LNCaP clone FGC (cell line): ENCODE measurements at regions not wholly inside any gene's neighbourhood (a gene's known extent, or its start where the extent isn't known, plus 50 kb on each side); places are given as distances from the start of the nearest gene placed in this dataset.

Source experiments
- DNase-seq: peaks from one replicate; pipeline ENCODE4 v3.0.0-alpha.2; 2011; ENCODE audit warnings: low read depth
- H3K4me3 ChIP-seq: 2 replicates; pipeline ENCODE4 v1.5.1; 2011; ENCODE audit warnings: mild to moderate bottlenecking, low read depth, low read length, control low read depth
- TF ChIP-seq, protein P1 (sequence below): IDR thresholded peaks from 2 replicates; pipeline ENCODE4 v1.5.1; 2012; ENCODE audit warnings: mild to moderate bottlenecking; ENCODE audit not compliant: control insufficient read depth, insufficient read depth; ENCODE audit errors: extremely low read depth

DNA sequence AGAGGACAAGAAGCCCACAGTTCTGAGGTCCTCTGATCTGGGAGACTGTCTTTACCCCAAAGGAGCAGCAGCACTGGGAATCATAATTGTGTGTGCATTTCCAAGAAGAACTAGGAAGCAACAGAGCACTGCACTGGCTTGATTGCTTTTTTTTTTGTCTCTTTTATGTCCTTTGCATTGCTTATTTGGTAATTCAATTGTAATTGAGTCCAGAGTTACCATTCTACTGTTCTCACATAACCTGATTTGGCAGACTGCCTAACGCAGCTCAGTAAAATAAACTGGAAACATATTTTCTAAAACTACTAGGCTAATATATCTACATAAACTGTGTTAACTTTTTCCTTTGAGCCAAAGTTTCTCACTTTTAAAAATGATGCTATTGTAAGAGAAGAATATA, 190.3 kb upstream of the SLC8A1 start:
- TF ChIP-seq, protein P1, sequence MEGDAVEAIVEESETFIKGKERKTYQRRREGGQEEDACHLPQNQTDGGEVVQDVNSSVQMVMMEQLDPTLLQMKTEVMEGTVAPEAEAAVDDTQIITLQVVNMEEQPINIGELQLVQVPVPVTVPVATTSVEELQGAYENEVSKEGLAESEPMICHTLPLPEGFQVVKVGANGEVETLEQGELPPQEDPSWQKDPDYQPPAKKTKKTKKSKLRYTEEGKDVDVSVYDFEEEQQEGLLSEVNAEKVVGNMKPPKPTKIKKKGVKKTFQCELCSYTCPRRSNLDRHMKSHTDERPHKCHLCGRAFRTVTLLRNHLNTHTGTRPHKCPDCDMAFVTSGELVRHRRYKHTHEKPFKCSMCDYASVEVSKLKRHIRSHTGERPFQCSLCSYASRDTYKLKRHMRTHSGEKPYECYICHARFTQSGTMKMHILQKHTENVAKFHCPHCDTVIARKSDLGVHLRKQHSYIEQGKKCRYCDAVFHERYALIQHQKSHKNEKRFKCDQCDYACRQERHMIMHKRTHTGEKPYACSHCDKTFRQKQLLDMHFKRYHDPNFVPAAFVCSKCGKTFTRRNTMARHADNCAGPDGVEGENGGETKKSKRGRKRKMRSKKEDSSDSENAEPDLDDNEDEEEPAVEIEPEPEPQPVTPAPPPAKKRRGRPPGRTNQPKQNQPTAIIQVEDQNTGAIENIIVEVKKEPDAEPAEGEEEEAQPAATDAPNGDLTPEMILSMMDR = no peak
- DNase-seq = no peak
- no peak overlapping the region for H3K4me3 ChIP-seq

DNA sequence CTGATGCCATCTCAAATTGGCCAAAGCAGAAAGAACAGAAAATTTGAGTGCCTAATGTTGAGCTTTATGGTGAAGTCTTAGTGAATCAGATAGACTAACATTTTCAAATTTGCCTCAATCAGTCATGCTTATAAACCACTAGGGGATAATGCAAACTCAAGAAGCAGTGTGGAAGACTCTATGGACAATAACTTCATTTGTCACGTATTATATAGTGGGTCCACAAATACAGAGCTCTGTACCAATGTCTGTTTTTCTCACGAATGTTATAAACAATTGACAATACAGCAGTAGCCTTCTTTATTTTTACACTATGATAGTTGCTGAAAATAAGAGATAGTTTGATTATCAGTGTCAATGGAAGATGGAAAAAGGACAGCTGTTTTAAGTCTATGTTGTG, 190.8 kb upstream of the SLC8A1 start:
- DNase-seq = no peak
- TF ChIP-seq, protein P1 = no peak
- no peak overlapping the region for H3K4me3 ChIP-seq

DNA sequence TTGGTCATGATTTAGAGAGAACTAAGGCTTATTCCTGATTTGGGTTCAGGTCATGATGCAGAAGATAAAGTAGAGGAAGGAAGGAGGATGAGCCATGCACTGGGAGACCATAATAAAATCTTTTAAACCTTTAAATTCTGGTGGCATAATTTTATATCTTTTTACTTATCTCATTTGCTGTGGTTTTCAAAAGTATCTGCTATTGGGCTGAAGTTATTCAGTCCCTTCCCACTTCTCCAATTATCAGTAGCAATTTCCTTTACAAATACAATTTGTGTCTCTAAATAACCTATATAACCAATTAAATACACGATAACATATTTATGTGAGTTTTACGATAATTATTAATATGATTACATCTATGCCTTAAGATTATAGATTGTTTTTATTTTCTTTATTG, 194.8 kb upstream of the SLC8A1 start:
- no peak for DNase-seq
- TF ChIP-seq, protein P1 = no peak
- H3K4me3 ChIP-seq = no peak overlapping the region

DNA sequence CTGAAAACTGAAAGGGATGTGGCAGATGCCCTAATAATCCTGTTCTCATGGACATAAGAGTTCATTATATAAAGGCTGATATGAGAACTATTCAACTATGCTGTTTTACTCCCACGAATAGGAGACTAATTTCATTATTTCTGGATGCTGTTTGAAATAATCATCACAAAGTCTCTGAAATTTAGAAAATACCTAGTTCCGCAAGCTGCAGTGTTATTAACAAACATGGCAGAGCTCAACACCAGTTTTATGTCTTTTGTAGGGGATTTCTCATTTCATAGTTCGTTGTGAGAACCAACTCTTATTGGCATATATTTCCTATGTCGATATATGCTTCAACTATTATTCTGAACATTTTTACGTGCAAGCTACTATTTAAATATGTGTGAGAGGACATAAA, 200.3 kb upstream of the SLC8A1 start:
- no peak for DNase-seq
- TF ChIP-seq, protein P1 = no peak
- H3K4me3 ChIP-seq = no peak overlapping the region

DNA sequence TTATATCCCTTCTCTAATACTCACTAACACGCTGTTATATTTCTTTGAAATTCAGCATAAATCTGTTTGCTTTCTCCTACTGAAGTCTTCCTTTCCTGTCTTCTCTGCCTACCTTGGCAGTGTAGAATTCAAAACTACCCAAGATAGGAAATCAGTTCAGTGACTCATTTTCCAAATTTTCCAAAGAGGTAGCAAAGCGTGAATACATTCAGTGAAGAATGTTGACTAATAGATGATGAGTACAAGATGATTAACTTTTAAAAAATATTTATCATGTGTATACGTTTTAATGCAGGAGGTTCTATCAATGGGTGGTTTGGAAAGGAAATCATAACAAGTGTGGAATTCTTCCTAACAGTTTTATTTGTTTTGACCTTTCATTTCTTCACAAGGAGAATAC, 201.9 kb upstream of the SLC8A1 start:
- no peak for DNase-seq
- TF ChIP-seq, protein P1 = no peak

DNA sequence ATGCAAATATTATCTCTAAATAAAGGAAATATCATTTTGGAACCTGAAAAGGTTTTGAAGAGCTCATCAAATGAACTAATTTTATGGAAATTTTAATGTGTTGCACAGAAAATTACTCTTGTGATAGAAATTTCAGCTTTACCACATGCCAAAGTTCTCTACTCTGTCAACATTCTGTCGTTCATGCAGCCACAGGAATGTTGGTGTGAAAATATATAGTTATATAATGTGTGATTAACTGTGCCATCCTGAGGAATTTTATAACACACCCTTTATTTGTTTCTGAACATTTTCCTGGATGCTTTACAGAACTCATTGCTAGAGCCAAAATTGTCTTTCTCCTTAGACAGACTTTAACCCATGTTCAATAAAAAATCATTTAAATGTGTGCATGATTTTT, 202.5 kb upstream of the SLC8A1 start:
- H3K4me3 ChIP-seq = no peak overlapping the region
- TF ChIP-seq, protein P1 = no peak
- no peak for DNase-seq

More for the DNA sequence above, 201.9 kb upstream of the SLC8A1 start:
- no peak overlapping the region for H3K4me3 ChIP-seq

DNA sequence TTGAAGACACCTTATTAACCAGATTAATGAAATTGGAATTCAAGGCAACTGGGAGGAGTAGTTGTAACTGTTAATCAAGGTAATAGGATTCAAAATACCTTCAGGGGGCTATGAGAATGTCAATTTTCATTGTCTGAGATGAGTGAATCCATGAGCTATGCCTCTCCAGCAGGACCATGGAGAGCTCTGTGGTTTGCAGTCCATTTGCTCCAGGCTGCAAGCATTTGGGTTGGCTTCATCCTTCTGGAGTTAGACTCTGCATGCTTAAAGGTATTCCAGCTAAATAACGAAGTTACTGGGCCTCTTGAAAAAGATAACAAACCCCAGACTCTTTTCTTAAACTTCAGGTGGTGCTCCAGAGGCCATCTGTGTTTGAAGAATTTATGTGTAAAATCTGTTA, 207.1 kb upstream of the SLC8A1 start:
- H3K4me3 ChIP-seq = no peak overlapping the region
- no peak for DNase-seq
- TF ChIP-seq, protein P1 = no peak
